ENCODE measurements at regions not wholly inside any gene's neighbourhood (a gene's known extent, or its start where the extent isn't known, plus 50 kb on each side); places are given as distances from the start of the nearest gene placed in this dataset.

- no peak for ATAC-seq
- Mint-ChIP-seq H3K27me3 (peaks cover 2% of the 10 kb centered on the region), H3K27ac (no peak overlapping the region), H3K9me3 (no peaks in the 10 kb centered on the region), H3K4me3 (no peak overlapping the region), H3K36me3 (ENCODE audit: low read depth) (no peaks in the 10 kb centered on the region), H3K4me1 (ENCODE audit: low read depth) (no peaks in the 10 kb centered on the region)
- CTCF ChIA-PET, result no interaction called here
- POLR2A ChIA-PET, result no interaction called here
- intact Hi-C loops (cut with micrococcal nuclease), result no loop called here
- TF ChIP-seq, protein P1, sequence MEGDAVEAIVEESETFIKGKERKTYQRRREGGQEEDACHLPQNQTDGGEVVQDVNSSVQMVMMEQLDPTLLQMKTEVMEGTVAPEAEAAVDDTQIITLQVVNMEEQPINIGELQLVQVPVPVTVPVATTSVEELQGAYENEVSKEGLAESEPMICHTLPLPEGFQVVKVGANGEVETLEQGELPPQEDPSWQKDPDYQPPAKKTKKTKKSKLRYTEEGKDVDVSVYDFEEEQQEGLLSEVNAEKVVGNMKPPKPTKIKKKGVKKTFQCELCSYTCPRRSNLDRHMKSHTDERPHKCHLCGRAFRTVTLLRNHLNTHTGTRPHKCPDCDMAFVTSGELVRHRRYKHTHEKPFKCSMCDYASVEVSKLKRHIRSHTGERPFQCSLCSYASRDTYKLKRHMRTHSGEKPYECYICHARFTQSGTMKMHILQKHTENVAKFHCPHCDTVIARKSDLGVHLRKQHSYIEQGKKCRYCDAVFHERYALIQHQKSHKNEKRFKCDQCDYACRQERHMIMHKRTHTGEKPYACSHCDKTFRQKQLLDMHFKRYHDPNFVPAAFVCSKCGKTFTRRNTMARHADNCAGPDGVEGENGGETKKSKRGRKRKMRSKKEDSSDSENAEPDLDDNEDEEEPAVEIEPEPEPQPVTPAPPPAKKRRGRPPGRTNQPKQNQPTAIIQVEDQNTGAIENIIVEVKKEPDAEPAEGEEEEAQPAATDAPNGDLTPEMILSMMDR (IDR thresholded peaks at IDR 0.05), result no peak
- DNase-seq, result no peak
Observed at GRCh38 chr20:24875078-24875477, 74.0 kb upstream of the CST7 start.

DNA sequence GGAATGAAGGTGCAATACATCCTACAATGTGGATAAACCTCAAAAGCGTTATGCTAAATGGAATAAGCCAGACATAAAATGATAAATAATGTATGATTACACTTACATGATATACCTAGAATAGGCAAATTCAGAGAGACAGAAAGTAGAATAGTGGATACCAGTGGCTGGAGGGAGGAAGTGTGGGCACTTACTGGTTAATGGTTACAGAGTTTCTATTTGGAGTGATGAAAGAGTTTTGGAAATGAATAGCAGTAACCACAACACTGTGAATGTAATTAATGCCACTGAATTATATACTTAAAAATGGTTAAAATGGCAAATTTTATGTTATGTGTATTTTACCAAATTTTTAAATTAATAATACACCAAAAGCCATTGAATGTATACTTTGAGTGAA is 71.4 kb upstream of the CST7 start:
- H3K27me3 Mint-ChIP-seq, result no peaks in the 10 kb centered on the region
- H3K4me3 Mint-ChIP-seq, result no peak overlapping the region
- TF ChIP-seq, protein P1 (IDR thresholded peaks at IDR 0.05), result no peak
- POLR2A ChIA-PET, result no interaction called here
- H3K4me1 Mint-ChIP-seq (ENCODE audit: low read depth), result no peaks in the 10 kb centered on the region
- H3K36me3 Mint-ChIP-seq (ENCODE audit: low read depth), result no peaks in the 10 kb centered on the region
- ATAC-seq (no peak), DNase-seq (no peak)
- CTCF ChIA-PET, result no interaction called here
- no peaks in the 10 kb centered on the region for H3K9me3 Mint-ChIP-seq
- H3K27ac Mint-ChIP-seq, result no peak overlapping the region
- intact Hi-C loops (cut with micrococcal nuclease), result no loop called here

DNA sequence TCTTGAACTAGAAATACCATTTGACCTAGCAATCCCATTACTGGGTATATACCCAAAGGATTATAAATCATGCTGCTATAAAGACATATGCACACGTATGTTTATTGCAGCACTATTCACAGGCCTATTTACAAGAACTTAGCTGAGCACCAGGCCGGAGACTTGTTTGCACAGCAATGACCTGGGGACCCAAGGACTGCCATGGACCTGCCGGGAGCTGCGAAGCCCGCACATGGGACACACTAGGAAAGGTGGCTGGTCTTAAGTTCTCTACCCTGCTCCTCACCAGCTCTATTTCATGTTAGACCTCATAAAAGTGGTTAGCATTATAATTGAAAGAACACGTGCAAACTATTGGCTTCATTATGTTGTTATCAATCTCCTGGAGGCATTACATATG is 70.4 kb upstream of the CST7 start:
- H3K4me1 Mint-ChIP-seq (ENCODE audit: low read depth), result no peaks in the 10 kb centered on the region
- no peaks in the 10 kb centered on the region for H3K36me3 Mint-ChIP-seq (ENCODE audit: low read depth)
- TF ChIP-seq, protein P1 (IDR thresholded peaks at IDR 0.05), result no peak
- ChIA-PET CTCF (no interaction called here), POLR2A (no interaction called here)
- H3K4me3 Mint-ChIP-seq, result no peak overlapping the region
- DNase-seq (no peak), ATAC-seq (no peak)
- H3K27ac Mint-ChIP-seq, result no peak overlapping the region
- peaks cover 3% of the 10 kb centered on the region for H3K9me3 Mint-ChIP-seq
- intact Hi-C loops (cut with micrococcal nuclease), result no loop called here
- H3K27me3 Mint-ChIP-seq, result peaks cover 3% of the 10 kb centered on the region

GRCh38 chr20:24879875-24880274 is 69.2 kb upstream of the CST7 start:
- DNase-seq (no peak), ATAC-seq (no peak)
- peaks cover 4% of the 10 kb centered on the region for H3K9me3 Mint-ChIP-seq
- CTCF ChIA-PET, result no interaction called here
- TF ChIP-seq, protein P1 (IDR thresholded peaks at IDR 0.05), result no peak
- H3K4me3 Mint-ChIP-seq, result no peak overlapping the region
- no peaks in the 10 kb centered on the region for H3K4me1 Mint-ChIP-seq (ENCODE audit: low read depth)
- intact Hi-C loops (cut with micrococcal nuclease), result no loop called here
- no peak overlapping the region for H3K27ac Mint-ChIP-seq
- no peaks in the 10 kb centered on the region for H3K36me3 Mint-ChIP-seq (ENCODE audit: low read depth)
- peaks cover 6% of the 10 kb centered on the region for H3K27me3 Mint-ChIP-seq
- POLR2A ChIA-PET, result no interaction called here

- Mint-ChIP-seq H3K36me3 (ENCODE audit: low read depth) (no peaks in the 10 kb centered on the region), H3K4me1 (ENCODE audit: low read depth) (no peaks in the 10 kb centered on the region), H3K9me3 (peaks cover 4% of the 10 kb centered on the region), H3K27ac (no peak overlapping the region), H3K4me3 (no peak overlapping the region), H3K27me3 (peaks cover 6% of the 10 kb centered on the region)
- TF ChIP-seq, protein P1 (IDR thresholded peaks at IDR 0.05), result no peak
- ChIA-PET CTCF (no interaction called here), POLR2A (no interaction called here)
- ATAC-seq, result no peak
- no peak for DNase-seq
- intact Hi-C loops (cut with micrococcal nuclease), result no loop called here
Observed at GRCh38 chr20:24880356-24880755, 68.7 kb upstream of the CST7 start.
